ENCODE measurements at regions not wholly inside any gene's neighbourhood (a gene's known extent, or its start where the extent isn't known, plus 50 kb on each side); places are given as distances from the start of the nearest gene placed in this dataset.

GRCh38 chrX:39843318-39843717 lies 254.4 kb downstream of the BCOR start:
- DNase-seq, result no peak

DNA sequence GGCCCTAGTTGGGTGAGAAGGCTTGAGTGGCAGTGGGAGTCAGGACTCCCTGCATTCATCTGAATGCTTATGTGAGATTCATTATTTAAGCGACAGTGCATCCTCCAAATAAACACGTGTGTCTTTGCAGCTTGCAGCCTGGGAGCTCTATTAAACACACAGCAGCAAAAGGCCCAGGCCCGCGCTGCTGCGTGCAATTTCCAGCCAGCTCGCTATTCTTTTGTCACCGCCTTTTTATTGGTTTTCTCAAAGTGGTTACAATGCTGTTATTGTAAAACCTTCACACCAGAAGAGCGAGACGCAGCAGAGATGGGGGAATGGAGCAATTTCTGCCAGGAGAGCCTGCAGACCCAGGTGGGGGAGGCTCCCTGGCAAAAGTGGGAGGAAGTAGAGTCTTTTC lies 252.5 kb downstream of the BCOR start:
- DNase-seq, result no peak

- DNase-seq, result no peak
Measured at GRCh38 chrX:39846460-39846859, 251.3 kb downstream of the BCOR start.

- no peak for DNase-seq
Measured at GRCh38 chrX:39848243-39848642, 249.5 kb downstream of the BCOR start.

DNA sequence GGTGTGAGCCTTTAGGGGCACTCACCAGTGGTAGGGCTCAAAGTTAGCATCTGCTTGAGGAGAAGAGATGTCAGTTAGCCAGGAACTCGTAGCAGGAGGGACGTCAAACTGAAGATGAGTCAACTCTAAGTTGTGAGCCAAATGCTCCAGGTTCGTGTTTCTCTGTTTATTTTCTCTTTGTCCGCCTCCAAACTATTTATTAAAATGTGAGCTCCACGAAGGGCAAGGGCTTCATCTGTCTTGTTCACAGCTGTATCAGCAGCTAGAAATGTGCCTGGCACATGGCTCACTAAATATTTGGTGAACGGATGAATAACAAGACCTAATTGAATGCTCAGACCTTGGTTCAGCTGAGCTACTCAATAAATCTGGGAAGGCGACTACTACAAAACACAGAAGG lies 248.9 kb downstream of the BCOR start:
- peak; percentile 28 for DNase-seq

DNA sequence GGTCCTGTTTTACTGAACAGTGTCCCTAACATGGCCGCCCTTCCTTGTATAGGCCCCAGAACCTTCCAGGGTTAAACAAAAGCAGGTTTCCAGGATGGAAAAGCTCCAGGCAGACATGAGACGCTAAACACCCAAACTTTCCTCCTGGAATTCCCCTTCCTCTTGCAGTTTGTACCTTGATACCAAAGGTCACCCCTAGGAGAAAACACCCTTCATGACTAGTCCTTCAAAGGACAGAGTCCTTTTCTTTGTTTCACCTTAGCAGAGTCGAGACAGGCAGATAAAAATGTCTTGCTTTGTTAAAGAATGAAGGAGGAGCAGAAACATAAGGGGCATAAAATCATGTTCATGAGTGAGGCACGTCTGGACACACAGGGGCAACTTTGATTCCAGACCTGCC lies 247.5 kb downstream of the BCOR start:
- DNase-seq, result no peak

- DNase-seq, result no peak
Measured at GRCh38 chrX:39850630-39851152, 247.1 kb downstream of the BCOR start.

DNA sequence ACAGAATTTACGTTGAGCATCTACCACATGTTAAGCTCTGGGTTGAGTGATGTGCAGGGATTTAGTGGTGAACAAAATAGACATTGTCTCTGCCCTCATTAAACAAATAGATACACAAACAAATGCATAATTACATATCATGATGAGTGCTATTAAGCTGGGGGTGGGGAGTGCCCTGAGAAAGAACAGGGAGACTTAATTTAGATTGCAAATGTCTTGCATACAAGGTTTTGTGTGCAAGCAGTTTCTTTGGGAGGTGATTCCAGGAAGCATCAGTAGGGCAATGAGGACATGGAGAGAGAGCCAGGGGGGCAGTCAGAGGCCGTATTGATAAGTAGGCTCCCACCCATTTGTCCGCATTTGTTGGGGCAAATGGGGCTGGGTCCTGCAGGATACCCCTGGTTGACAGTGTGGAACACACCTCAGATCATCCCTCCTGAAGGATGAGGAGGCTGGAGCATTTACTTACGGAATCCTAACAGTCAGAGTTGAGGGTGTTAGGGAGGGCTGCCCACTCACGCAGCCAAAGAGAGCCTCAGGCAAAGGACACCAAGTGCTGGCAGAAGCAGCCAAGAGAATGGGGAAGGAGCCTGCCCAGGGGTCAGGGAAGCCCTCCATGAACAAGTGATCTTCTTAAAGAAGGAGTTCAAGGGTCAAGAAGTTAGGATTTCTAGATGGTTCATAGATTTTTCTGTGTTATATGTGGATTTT lies 245.9 kb downstream of the BCOR start:
- no peak for DNase-seq

DNA sequence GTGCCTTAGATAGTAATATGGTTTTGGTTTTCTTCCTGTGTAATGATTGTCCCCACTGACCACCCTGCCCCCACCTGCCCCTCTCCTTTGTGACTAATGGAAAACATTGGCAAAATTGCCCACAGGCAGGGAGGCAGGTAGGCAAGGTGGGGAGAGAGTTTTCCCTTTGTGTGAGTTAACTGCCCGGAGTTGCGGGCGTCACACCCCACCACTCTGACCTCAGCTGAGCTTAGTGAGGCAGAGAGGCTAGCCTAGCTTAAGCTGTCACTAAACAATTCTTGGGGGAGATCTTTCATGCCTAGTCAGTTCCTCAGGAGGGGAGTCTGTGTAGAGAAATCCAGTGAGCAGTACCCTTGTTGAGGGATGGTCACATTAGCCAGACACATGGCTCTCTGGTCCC lies 245.3 kb downstream of the BCOR start:
- DNase-seq, result no peak

GRCh38 chrX:39853417-39854030 lies 244.2 kb downstream of the BCOR start:
- no peak for DNase-seq

DNA sequence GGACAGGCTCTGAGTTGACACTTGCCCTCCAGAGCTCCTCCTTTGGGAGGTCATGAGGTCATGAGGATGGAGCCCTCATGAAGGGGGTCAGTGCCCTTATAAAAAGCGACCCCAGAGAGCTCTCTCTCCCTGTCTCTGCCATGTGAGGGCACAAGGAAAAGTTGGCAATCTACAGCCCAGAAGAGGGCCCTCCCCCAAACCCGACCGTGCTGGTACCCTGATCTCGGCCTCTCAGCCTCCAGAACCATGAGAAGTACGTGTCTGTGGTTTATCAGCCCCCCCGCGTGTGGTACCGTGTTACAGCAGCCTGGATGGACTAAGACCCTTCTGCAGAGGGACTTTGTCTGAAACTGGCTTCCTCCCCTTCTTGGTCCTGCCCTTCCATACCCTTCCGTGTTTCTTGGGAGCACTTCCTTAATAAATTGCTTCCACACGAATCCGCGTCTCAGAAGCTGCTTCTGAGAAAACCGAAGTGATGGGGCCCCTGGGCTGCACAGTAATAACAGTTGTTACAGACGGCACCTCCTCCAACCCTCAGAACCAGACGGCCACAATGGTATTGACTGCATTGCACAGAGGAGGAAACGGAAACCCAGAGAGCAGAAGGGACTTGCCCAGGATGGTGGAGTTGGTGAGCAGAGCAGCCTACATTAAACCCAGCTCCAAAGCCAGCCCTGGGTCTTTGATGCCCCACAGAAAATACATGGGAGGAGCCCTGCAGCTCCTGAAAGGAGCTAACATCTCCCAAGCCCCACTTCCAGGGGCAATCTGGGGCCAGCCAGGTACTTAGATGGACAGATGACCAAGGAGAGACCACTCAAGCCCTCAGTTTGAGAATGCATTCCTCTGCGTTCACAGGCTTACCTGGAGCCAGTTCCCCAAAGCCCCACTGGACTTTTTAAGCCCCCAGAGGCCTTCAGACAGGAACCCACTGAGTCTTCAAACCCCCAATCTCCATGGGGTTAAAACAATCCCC lies 242.7 kb downstream of the BCOR start:
- no peak for DNase-seq

- DNase-seq, result no peak
Measured at GRCh38 chrX:39855748-39856129, 242.0 kb downstream of the BCOR start.

DNA sequence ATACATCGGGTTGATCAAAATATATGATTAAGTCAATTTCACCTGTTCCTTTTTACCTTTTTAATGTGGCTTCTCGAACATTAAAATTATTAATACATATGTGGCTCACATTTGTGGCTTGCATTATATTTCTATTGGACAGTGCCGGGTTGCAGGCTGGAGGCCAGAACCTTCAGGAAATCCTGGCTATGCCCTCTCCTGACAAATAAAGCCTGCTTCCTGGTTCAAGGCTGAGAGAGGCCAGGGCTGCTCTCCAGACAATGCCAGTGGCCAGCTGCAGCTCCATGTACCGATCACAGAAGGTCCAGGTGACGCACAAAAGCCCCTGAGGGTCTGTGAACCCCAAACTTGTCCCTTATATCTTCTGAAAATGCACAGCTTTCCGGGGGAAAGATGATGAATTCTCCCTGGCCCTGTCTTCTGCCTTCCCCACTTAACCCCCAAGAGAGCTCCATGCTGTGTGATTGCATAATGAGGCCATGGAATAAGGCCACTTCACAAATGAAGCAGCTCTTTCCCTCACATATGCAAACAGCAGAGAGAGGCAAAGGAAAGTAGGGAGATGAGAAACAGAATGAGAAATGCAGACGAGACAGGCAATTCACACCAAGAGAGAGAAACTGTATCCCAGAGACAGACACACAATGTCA lies 241.2 kb downstream of the BCOR start:
- DNase-seq, result no peak

DNA sequence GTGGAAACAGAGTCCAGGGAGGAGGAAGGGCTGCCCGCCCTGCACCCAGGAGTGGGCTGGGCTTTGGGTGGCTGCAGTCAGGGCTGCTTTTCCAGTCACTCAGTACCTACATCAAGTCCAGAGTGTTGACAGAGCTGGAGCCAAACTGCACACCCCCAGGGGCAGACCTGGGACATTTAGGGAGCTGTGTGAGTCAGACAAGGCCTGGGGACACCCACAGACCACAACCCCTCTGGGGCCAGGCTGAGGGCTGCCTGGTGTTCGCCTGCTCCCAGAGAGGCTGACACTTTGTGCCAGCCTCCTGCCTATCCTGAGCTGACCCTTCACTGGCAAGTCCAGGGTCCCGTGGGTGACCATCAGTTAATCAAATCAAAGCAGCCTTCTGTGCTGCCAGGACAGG lies 240.0 kb downstream of the BCOR start:
- DNase-seq, result no peak

- DNase-seq, result no peak
Measured at GRCh38 chrX:39859991-39860861, 237.5 kb downstream of the BCOR start.

DNA sequence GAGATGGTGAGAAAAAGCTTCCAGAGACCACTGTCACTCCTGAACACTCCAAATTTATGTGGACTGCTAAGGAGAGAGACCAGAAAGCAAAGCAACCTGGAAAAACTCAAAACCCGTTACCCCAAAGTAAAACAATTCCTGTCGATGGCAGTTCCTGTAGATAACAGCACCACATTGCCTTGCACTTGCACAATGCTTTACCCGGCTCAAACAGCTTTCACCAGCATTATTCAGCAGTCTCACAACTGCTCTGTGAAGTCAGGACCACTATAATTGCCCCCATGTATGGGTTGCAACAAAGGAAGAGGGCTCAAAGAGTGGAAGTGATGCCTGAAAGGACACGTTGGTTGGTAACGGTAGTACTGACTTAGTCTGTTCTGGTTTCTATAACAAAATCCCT lies 234.8 kb downstream of the BCOR start:
- no peak for DNase-seq

- no peak for DNase-seq
Measured at GRCh38 chrX:39866229-39866628, 231.5 kb downstream of the BCOR start.

- DNase-seq, result no peak
Measured at GRCh38 chrX:39869846-39870601, 227.7 kb downstream of the BCOR start.

- DNase-seq, result no peak
Measured at GRCh38 chrX:39871648-39872047, 226.1 kb downstream of the BCOR start.

GRCh38 chrX:39873117-39873516 lies 224.6 kb downstream of the BCOR start:
- no peak for DNase-seq

DNA sequence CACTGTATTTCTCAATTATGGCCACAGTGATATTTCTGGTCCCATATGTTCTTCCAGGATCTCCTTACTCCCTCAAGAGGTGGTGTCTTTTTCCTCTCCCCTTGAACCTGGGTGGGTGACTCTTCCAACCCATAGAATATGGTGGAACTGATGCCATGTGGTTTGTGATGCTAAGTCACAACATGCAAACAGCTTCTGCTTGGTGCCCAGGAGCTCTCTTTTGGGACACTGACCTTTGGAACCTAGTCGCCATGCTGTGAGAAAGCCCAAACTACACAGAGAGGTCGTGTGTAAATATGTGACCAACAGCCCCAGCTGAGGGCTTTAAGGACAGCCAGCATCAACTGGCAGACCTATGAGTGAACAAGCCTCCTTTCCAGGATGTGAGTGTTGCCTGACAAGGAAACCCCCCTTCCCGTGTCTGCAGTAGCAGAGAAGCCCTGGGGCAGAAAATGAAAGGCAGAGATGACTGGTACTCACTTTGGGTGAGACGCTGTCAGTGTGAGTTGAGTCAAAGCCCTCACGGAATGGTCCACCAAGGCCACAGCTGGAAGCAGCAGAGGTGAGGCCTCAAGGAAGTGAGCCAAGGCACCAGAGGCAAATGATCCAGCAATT lies 223.4 kb downstream of the BCOR start:
- DNase-seq, result no peak

All from NCI-H446 treated with DMSO at 0.1 percent for 48 hours (cell line).